Neuronal stem cell (in vitro differentiated cells): ENCODE measurements at regions not wholly inside any gene's neighbourhood (a gene's known extent, or its start where the extent isn't known, plus 50 kb on each side); places are given as distances from the start of the nearest gene placed in this dataset.

Source experiments
- DNase-seq: peaks from one replicate; pipeline ENCODE4 v3.0.0-alpha.2; 2013; ENCODE audit warnings: low spot score
- H2AFZ ChIP-seq: one replicate; pipeline ENCODE4 v1.6.1; 2013; ENCODE audit warnings: mild to moderate bottlenecking, low read length, inconsistent platforms
- H2AK5ac ChIP-seq: 2 replicates; pipeline ENCODE4 v1.6.1; 2013; ENCODE audit warnings: low read depth, mild to moderate bottlenecking, inconsistent platforms, low read length, moderate library complexity, mixed read lengths
- H2BK120ac ChIP-seq: 2 replicates; pipeline ENCODE4 v1.6.1; 2013; ENCODE audit warnings: low read depth, mild to moderate bottlenecking, inconsistent platforms, low read length, moderate library complexity, mixed read lengths
- H2BK12ac ChIP-seq: one replicate; pipeline ENCODE4 v1.6.1; 2013; ENCODE audit warnings: low read length, inconsistent platforms
- H2BK15ac ChIP-seq: 2 replicates; pipeline ENCODE4 v1.6.1; 2013; ENCODE audit warnings: mild to moderate bottlenecking, low read length, inconsistent platforms, mixed read lengths
- H2BK5ac ChIP-seq: one replicate; pipeline ENCODE4 v1.6.1; 2013; ENCODE audit warnings: inconsistent platforms, mild to moderate bottlenecking, low read length, moderate library complexity
- H3K14ac ChIP-seq: one replicate; pipeline ENCODE4 v1.6.1; 2013; ENCODE audit warnings: low read length, inconsistent platforms
- H3K18ac ChIP-seq: 2 replicates; pipeline ENCODE4 v1.6.1; 2013; ENCODE audit warnings: low read length, inconsistent platforms
- H3K23ac ChIP-seq: 2 replicates; pipeline ENCODE4 v1.6.1; 2013; ENCODE audit warnings: low read depth, mild to moderate bottlenecking, mixed read lengths, low read length, inconsistent platforms; ENCODE audit not compliant: poor library complexity
- H3K27ac ChIP-seq: replicated peaks from 3 replicates; pipeline ENCODE4 v1.5.1; 2013; ENCODE audit warnings: low read length, inconsistent platforms
- H3K27me3 ChIP-seq, 3 experiments: 2 replicates each; pipeline ENCODE4 v1.6.1; 2013; ENCODE audit warnings: low read length in 3 of 3, mild to moderate bottlenecking in 2 of 3, inconsistent platforms in 1 of 3, low read depth in 1 of 3, mixed read lengths in 1 of 3, moderate library complexity in 1 of 3; ENCODE audit not compliant: control insufficient read depth in 3 of 3, insufficient read depth in 3 of 3
- H3K36me3 ChIP-seq, 2 donors: replicated peaks in 1 of 2; 2 replicates each; pipeline ENCODE4 v1.6.1; 2013; ENCODE audit warnings: low read length in 2 of 2; ENCODE audit not compliant: control insufficient read depth in 2 of 2, insufficient read depth in 2 of 2
- H3K4ac ChIP-seq: 2 replicates; pipeline ENCODE4 v1.6.1; 2013; ENCODE audit warnings: inconsistent platforms, mild to moderate bottlenecking, low read length, moderate library complexity
- H3K4me1 ChIP-seq, 2 donors: 1 replicate in 1 of 2; 2 replicates in 1 of 2; pipeline ENCODE4 v1.6.1; 2013; ENCODE audit warnings: low read length in 2 of 2, low read depth in 1 of 2; ENCODE audit not compliant: control insufficient read depth in 2 of 2, insufficient read depth in 1 of 2
- H3K4me2 ChIP-seq: one replicate; pipeline ENCODE4 v1.6.1; 2013; ENCODE audit warnings: mild to moderate bottlenecking, low read length, inconsistent platforms; ENCODE audit not compliant: insufficient read depth, poor library complexity, severe bottlenecking
- H3K4me3 ChIP-seq, 2 donors: 2 replicates each; pipeline ENCODE4 v1.5.1; 2013; ENCODE audit warnings: low read length in 2 of 2, mild to moderate bottlenecking in 2 of 2, inconsistent platforms in 1 of 2, moderate library complexity in 1 of 2
- H3K79me1 ChIP-seq: one replicate; pipeline ENCODE4 v1.6.1; 2013; ENCODE audit warnings: low read depth, mild to moderate bottlenecking, inconsistent platforms, low read length, moderate library complexity
- H3K9ac ChIP-seq: one replicate; pipeline ENCODE4 v1.6.1; 2013; ENCODE audit warnings: mild to moderate bottlenecking, low read depth, low read length, inconsistent platforms; ENCODE audit not compliant: poor library complexity
- H3K9me3 ChIP-seq, 2 donors: replicated peaks in 1 of 2; 2 replicates each; pipeline versions ENCODE3 to v1.6.1; 2013; ENCODE audit warnings: low read length in 2 of 2, mild to moderate bottlenecking in 2 of 2, inconsistent platforms in 1 of 2, low read depth in 1 of 2, mixed read lengths in 1 of 2, moderate library complexity in 1 of 2; ENCODE audit not compliant: control insufficient read depth in 2 of 2, insufficient read depth in 1 of 2
- H4K8ac ChIP-seq: one replicate; pipeline ENCODE4 v1.6.1; 2013; ENCODE audit warnings: low read depth, mild to moderate bottlenecking, inconsistent platforms, low read length, moderate library complexity
- H4K91ac ChIP-seq: one replicate; pipeline ENCODE4 v1.6.1; 2013; ENCODE audit warnings: low read length, low read depth, mild to moderate bottlenecking, inconsistent platforms; ENCODE audit not compliant: poor library complexity
- WGBS, 2 donors: extraction: QIAGEN DNeasy Blood & Tissue Kit; methylation state at CpG; one replicate each; pipeline ENCODE4 v1.1.7; 2013; ENCODE audit warnings: missing lambda C conversion rate in 2 of 2, mixed read lengths in 1 of 2; ENCODE audit not compliant: insufficient read length in 2 of 2, insufficient replicate concordance in 1 of 2; ENCODE audit errors: extremely low coverage in 2 of 2; 5-methylcytosine and 5-hydroxymethylcytosine counted together

DNA sequence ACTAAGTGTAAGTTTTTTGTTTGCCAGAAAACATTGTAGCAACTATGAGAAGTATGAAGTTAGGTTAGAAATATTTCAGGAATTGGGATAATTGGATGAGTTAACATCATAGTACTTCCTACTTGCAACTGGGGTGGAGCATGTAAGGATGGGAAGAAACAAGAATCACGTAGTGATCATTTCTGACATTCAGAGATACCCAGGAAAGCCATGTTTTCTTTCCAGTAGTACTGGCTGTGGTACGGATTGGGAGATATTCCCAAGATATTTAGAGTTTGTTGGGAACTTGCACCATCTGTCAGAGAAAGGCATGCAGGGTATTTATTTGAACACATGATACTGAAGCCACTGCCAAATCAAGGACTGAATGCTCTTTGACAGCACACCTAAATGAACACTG, 87.6 kb upstream of the SLC4A4 start:
- H4K8ac ChIP-seq: no peak overlapping the region
- H3K9me3 ChIP-seq: no peaks in the 10 kb centered on the region
- no peak overlapping the region for H2AK5ac ChIP-seq
- H3K4me3 ChIP-seq: no peak overlapping the region
- H2BK5ac ChIP-seq: no peak overlapping the region
- H3K14ac ChIP-seq: no peak overlapping the region
- H3K27ac ChIP-seq: no peak overlapping the region
- no peak overlapping the region for H2AFZ ChIP-seq
- DNase-seq: no peak
- no peak overlapping the region for H3K4ac ChIP-seq
- no peak overlapping the region for H3K9ac ChIP-seq
- no CpG with 5 or more reads among the region's 2 CpGs for WGBS, 2 donors
- no peak overlapping the region for H2BK12ac ChIP-seq
- H3K36me3 ChIP-seq: no peaks in the 10 kb centered on the region
- H2BK15ac ChIP-seq: no peak overlapping the region
- H3K4me2 ChIP-seq: no peak overlapping the region
- H3K23ac ChIP-seq: no peak overlapping the region
- no peak overlapping the region for H2BK120ac ChIP-seq
- no peak overlapping the region for H4K91ac ChIP-seq
- H3K18ac ChIP-seq: no peak overlapping the region
- H3K27me3 ChIP-seq: no peaks in the 10 kb centered on the region
- no peaks in the 10 kb centered on the region for H3K79me1 ChIP-seq
- H3K4me1 ChIP-seq: peaks cover 0 to 2% of the 10 kb centered on the region in 2 donors

DNA sequence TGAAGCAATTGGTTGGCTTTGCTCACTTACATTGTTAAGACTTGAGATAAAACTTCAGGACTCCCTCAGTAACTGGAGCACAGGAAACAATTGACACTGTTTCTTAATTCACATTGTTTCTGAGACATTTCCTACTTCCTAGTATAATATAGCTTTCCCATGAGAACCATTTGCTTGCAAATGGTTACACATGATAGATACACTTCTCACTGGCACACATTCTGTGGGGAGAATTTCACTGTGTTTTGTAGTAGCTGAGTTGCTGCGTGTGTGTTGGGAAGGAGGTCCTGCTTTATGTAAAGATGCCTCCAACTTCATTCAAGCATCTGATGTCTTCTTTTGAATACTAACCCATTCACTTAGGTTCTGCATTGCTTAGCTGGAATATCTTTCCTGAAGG, 85.3 kb upstream of the SLC4A4 start:
- Histone ChIP-seq H3K14ac (no peak overlapping the region), H3K36me3 (no peaks in the 10 kb centered on the region), H2BK12ac (no peak overlapping the region), H4K8ac (no peak overlapping the region), H2AFZ (no peak overlapping the region), H2BK120ac (no peak overlapping the region), H3K9ac (no peak overlapping the region), H3K4me3 (no peak overlapping the region), H3K18ac (no peak overlapping the region), H3K9me3 (no peaks in the 10 kb centered on the region), H2BK5ac (no peak overlapping the region), H2AK5ac (no peak overlapping the region), H3K79me1 (no peaks in the 10 kb centered on the region), H3K4ac (no peak overlapping the region), H4K91ac (no peak overlapping the region), H3K4me2 (no peak overlapping the region), H3K27ac (no peak overlapping the region), H3K27me3 (no peaks in the 10 kb centered on the region), H2BK15ac (no peak overlapping the region), H3K23ac (no peak overlapping the region), H3K4me1 (no peaks in the 10 kb centered on the region)
- no peak for DNase-seq
- no CpG with 5 or more reads among the region's 1 CpG for WGBS, 2 donors

DNA sequence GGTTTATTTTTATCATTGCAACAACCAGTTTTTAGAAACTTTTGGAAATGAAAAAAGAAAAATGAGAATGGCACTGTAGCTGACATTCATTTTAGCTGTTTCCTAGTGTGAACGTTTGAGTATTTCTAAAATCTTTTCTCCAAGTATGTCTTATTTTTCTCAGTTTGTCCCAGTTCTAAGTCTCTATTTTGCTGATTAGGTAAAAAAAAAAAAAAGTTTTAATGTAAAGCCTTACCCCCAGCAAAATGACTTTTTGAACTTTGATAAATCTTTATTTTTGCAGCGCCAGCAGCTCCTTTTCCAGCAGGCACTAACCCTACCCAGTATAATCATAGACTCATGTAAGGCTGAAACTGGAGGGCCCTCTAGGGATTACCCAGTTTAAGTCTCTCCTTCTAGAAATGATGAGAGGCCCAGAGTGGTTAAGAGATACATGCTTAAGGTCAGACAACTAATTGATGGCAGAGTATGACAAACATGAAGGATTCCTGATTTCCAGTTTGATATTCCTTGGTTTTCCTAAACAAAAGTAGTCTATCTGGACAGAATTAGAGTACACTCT, 84.3 kb upstream of the SLC4A4 start:
- Histone ChIP-seq H3K36me3 (no peaks in the 10 kb centered on the region), H4K91ac (no peak overlapping the region), H2AK5ac (no peak overlapping the region), H4K8ac (no peak overlapping the region), H3K27ac (no peak overlapping the region), H3K4me2 (no peak overlapping the region), H2BK120ac (no peak overlapping the region), H2BK15ac (no peak overlapping the region), H2AFZ (no peak overlapping the region), H3K4me3 (no peak overlapping the region), H3K79me1 (no peaks in the 10 kb centered on the region), H3K4ac (no peak overlapping the region), H3K9me3 (no peaks in the 10 kb centered on the region), H3K27me3 (no peaks in the 10 kb centered on the region), H3K18ac (no peak overlapping the region), H2BK12ac (no peak overlapping the region), H3K4me1 (peaks cover 0 to under 1% of the 10 kb centered on the region in 2 donors), H2BK5ac (no peak overlapping the region), H3K14ac (no peak overlapping the region), H3K23ac (no peak overlapping the region), H3K9ac (no peak overlapping the region)
- WGBS, 2 donors: no CpG with 5 or more reads among the region's 2 CpGs
- DNase-seq: no peak

DNA sequence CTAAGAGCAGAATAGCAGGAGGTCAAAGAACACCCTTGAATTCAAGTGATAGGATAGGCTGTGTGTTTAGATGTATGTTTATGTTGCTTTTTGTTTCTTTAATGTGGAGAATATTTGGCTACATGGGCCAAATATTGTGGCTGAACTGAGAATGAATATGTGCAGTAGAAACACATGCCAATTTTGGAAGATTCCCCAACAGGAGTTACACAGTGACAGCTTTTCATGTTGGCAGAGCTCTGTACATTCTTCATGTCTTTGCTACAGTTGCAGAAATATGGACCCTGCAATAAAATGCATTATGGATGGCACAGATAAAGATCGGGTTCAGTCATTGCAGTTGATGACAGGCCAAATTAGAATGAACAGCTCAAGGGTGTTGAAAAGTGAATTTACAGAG, 82.8 kb upstream of the SLC4A4 start:
- Histone ChIP-seq H3K4me1 (peaks cover 0 to 3% of the 10 kb centered on the region in 2 donors), H3K14ac (no peak overlapping the region), H3K4me3 (no peak overlapping the region), H2BK12ac (no peak overlapping the region), H2BK120ac (no peak overlapping the region), H3K27ac (no peak overlapping the region), H3K36me3 (no peaks in the 10 kb centered on the region), H3K23ac (no peak overlapping the region), H2BK5ac (no peak overlapping the region), H4K8ac (no peak overlapping the region), H3K9ac (no peak overlapping the region), H3K27me3 (no peaks in the 10 kb centered on the region), H2BK15ac (no peak overlapping the region), H3K9me3 (no peaks in the 10 kb centered on the region), H3K4me2 (no peak overlapping the region), H2AK5ac (no peak overlapping the region), H3K79me1 (no peaks in the 10 kb centered on the region), H2AFZ (no peak overlapping the region), H3K18ac (no peak overlapping the region), H3K4ac (no peak overlapping the region), H4K91ac (no peak overlapping the region)
- WGBS, 2 donors: no CpG with 5 or more reads among the region's 1 CpG
- no peak for DNase-seq
